SH-SY5Y (cell line): ENCODE measurements at regions not wholly inside any gene's neighbourhood (a gene's known extent, or its start where the extent isn't known, plus 50 kb on each side); places are given as distances from the start of the nearest gene placed in this dataset.

Experiments
- GATA2 ChIP-seq: IDR thresholded peaks from 2 replicates; pipeline ENCODE4 v1.6.1; 2011; ENCODE audit warnings: mild to moderate bottlenecking, low read depth, low read length
- GATA3 ChIP-seq: IDR thresholded peaks from 2 replicates; pipeline ENCODE4 v1.6.1; 2011; ENCODE audit warnings: low read depth, mild to moderate bottlenecking, low read length, moderate library complexity

GRCh38 chr11:116364348-116364747 lies 408.4 kb downstream of the BUD13 start:
- TF ChIP-seq GATA2: no peak
- no peak for TF ChIP-seq GATA3
